ENCODE measurements at regions not wholly inside any gene's neighbourhood (a gene's known extent, or its start where the extent isn't known, plus 50 kb on each side); places are given as distances from the start of the nearest gene placed in this dataset.

GRCh38 chr6:88246654-88247053, 80.5 kb upstream of the CNR1 start:
- 81 to 83% methylated on average over 2 of the region's 2 CpGs for WGBS, 2 experiments (ENCODE audit: insufficient coverage in 2 of 2)
- Histone ChIP-seq H3K4me1 (ENCODE audit: control insufficient read depth, insufficient read depth, low read length, poor library complexity, severe bottlenecking) (no peaks in the 10 kb centered on the region), H3K27ac (ENCODE audit: low read depth, low read length, severe bottlenecking) (no peak overlapping the region), H3K36me3 (ENCODE audit: control insufficient read depth, insufficient read depth, low read length) (no peaks in the 10 kb centered on the region), H3K4me3 (ENCODE audit: extremely low read depth, insufficient read depth, low read length, poor library complexity, severe bottlenecking) (no peak overlapping the region), H3K9me3 (ENCODE audit: control insufficient read depth, low read length) (no peaks in the 10 kb centered on the region)

DNA sequence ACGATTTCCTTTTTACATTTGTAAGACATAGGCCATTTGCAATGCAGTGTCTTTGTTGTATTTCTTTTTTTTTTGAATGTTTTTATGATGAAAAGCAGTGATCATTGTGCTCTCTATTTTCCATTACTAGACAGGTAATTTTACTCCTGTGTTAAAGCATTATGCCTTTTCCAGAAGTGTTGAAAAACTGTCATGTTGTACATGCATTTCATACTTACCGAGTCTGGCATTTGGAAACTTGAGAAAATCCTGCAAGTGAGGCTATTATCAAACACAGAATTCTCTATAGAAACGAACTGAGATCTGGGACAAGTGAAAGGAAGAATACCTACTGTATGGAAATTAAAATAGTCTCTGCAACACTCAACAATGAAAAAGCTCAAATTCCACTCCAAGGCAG, 78.6 kb upstream of the CNR1 start:
- no peaks in the 10 kb centered on the region for H3K9me3 ChIP-seq (ENCODE audit: control insufficient read depth, low read length)
- WGBS, 2 experiments (ENCODE audit: insufficient coverage in 2 of 2): 100% methylated on average over 1 of the region's 3 CpGs; no CpG with 5 or more reads in 1 of the 2 experiments
- H3K27ac ChIP-seq (ENCODE audit: low read depth, low read length, severe bottlenecking): no peak overlapping the region
- no peak overlapping the region for H3K4me3 ChIP-seq (ENCODE audit: extremely low read depth, insufficient read depth, low read length, poor library complexity, severe bottlenecking)
- no peaks in the 10 kb centered on the region for H3K36me3 ChIP-seq (ENCODE audit: control insufficient read depth, insufficient read depth, low read length)
- H3K4me1 ChIP-seq (ENCODE audit: control insufficient read depth, insufficient read depth, low read length, poor library complexity, severe bottlenecking): no peaks in the 10 kb centered on the region

DNA sequence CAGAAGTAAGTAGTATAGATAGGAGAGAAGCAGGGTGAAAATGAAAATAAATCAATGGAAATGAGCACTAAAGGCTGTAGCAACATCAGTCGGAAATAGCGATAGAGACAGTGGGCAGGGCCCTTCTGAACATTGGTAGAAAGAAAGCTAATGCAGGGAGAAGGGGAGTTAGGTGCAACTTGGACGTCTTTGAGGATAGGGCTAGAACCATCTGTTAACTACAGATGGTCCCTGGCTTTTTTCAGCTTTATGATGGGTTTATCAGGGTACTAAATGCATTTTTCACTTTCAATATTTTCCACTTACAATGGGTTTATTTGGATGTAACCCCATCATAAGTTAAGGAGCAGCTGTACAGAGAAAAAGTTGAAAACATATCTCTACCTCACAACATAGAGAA, 72.8 kb upstream of the CNR1 start:
- Histone ChIP-seq H3K4me1 (ENCODE audit: control insufficient read depth, insufficient read depth, low read length, poor library complexity, severe bottlenecking) (no peaks in the 10 kb centered on the region), H3K27ac (ENCODE audit: low read depth, low read length, severe bottlenecking) (no peak overlapping the region), H3K36me3 (ENCODE audit: control insufficient read depth, insufficient read depth, low read length) (no peaks in the 10 kb centered on the region), H3K4me3 (ENCODE audit: extremely low read depth, insufficient read depth, low read length, poor library complexity, severe bottlenecking) (no peak overlapping the region), H3K9me3 (ENCODE audit: control insufficient read depth, low read length) (no peaks in the 10 kb centered on the region)
- WGBS, 2 experiments (ENCODE audit: insufficient coverage in 2 of 2): 82 to 86% methylated on average over 2 of the region's 3 CpGs

GRCh38 chr6:88238065-88238464, 71.9 kb upstream of the CNR1 start:
- 33 to 38% methylated on average over 1 of the region's 1 CpG for WGBS, 2 experiments (ENCODE audit: insufficient coverage in 2 of 2)
- H3K4me3 ChIP-seq (ENCODE audit: extremely low read depth, insufficient read depth, low read length, poor library complexity, severe bottlenecking): no peak overlapping the region
- no peaks in the 10 kb centered on the region for H3K36me3 ChIP-seq (ENCODE audit: control insufficient read depth, insufficient read depth, low read length)
- H3K4me1 ChIP-seq (ENCODE audit: control insufficient read depth, insufficient read depth, low read length, poor library complexity, severe bottlenecking): no peaks in the 10 kb centered on the region
- no peak overlapping the region for H3K27ac ChIP-seq (ENCODE audit: low read depth, low read length, severe bottlenecking)
- no peaks in the 10 kb centered on the region for H3K9me3 ChIP-seq (ENCODE audit: control insufficient read depth, low read length)

GRCh38 chr6:88236612-88237360, 70.6 kb upstream of the CNR1 start:
- 83% methylated on average over 1 of the region's 7 CpGs; no CpG with 5 or more reads in 1 of the 2 experiments for WGBS, 2 experiments (ENCODE audit: insufficient coverage in 2 of 2)
- H3K4me1 ChIP-seq (ENCODE audit: control insufficient read depth, insufficient read depth, low read length, poor library complexity, severe bottlenecking): no peaks in the 10 kb centered on the region
- no peaks in the 10 kb centered on the region for H3K36me3 ChIP-seq (ENCODE audit: control insufficient read depth, insufficient read depth, low read length)
- H3K9me3 ChIP-seq (ENCODE audit: control insufficient read depth, low read length): peaks cover 3% of the 10 kb centered on the region
- H3K4me3 ChIP-seq (ENCODE audit: extremely low read depth, insufficient read depth, low read length, poor library complexity, severe bottlenecking): no peak overlapping the region
- H3K27ac ChIP-seq (ENCODE audit: low read depth, low read length, severe bottlenecking): no peak overlapping the region

DNA sequence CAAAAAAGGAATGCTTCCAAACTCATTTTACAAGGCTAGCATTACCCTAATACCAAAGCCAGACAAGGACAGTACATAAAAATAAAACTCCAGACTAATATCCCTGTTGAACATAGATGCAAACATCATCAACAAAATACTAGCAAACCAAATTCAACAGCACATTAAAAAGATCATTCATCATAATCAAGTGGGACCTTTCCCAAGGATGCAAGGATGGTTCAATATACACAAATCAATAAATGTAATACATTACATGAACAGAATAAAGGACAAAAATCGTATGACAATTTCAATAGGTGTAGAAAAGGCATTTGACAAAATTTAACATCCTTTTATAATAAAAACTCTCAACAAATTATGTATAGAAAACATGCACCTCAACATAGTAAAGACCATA, 66.6 kb upstream of the CNR1 start:
- H3K4me1 ChIP-seq (ENCODE audit: control insufficient read depth, insufficient read depth, low read length, poor library complexity, severe bottlenecking): no peaks in the 10 kb centered on the region
- H3K27ac ChIP-seq (ENCODE audit: low read depth, low read length, severe bottlenecking): no peak overlapping the region
- peaks cover 9% of the 10 kb centered on the region for H3K9me3 ChIP-seq (ENCODE audit: control insufficient read depth, low read length)
- H3K36me3 ChIP-seq (ENCODE audit: control insufficient read depth, insufficient read depth, low read length): no peaks in the 10 kb centered on the region
- no peak overlapping the region for H3K4me3 ChIP-seq (ENCODE audit: extremely low read depth, insufficient read depth, low read length, poor library complexity, severe bottlenecking)
- no CpG with 5 or more reads among the region's 1 CpG for WGBS, 2 experiments (ENCODE audit: insufficient coverage in 2 of 2)

- H3K36me3 ChIP-seq (ENCODE audit: control insufficient read depth, insufficient read depth, low read length): no peaks in the 10 kb centered on the region
- no peak overlapping the region for H3K27ac ChIP-seq (ENCODE audit: low read depth, low read length, severe bottlenecking)
- H3K4me3 ChIP-seq (ENCODE audit: extremely low read depth, insufficient read depth, low read length, poor library complexity, severe bottlenecking): no peak overlapping the region
- no peaks in the 10 kb centered on the region for H3K4me1 ChIP-seq (ENCODE audit: control insufficient read depth, insufficient read depth, low read length, poor library complexity, severe bottlenecking)
- H3K9me3 ChIP-seq (ENCODE audit: control insufficient read depth, low read length): no peaks in the 10 kb centered on the region
- 78% methylated on average over 1 of the region's 1 CpG; no CpG with 5 or more reads in 1 of the 2 experiments for WGBS, 2 experiments (ENCODE audit: insufficient coverage in 2 of 2)
Observed at GRCh38 chr6:88223298-88223697, 57.2 kb upstream of the CNR1 start.

GRCh38 chr6:88220493-88220892, 54.3 kb upstream of the CNR1 start:
- H3K4me1 ChIP-seq (ENCODE audit: control insufficient read depth, insufficient read depth, low read length, poor library complexity, severe bottlenecking): no peaks in the 10 kb centered on the region
- H3K4me3 ChIP-seq (ENCODE audit: extremely low read depth, insufficient read depth, low read length, poor library complexity, severe bottlenecking): no peak overlapping the region
- H3K9me3 ChIP-seq (ENCODE audit: control insufficient read depth, low read length): no peaks in the 10 kb centered on the region
- no peak overlapping the region for H3K27ac ChIP-seq (ENCODE audit: low read depth, low read length, severe bottlenecking)
- WGBS, 2 experiments (ENCODE audit: insufficient coverage in 2 of 2): no CpG with 5 or more reads among the region's 2 CpGs
- H3K36me3 ChIP-seq (ENCODE audit: control insufficient read depth, insufficient read depth, low read length): no peaks in the 10 kb centered on the region

- Histone ChIP-seq H3K27ac (ENCODE audit: low read depth, low read length, severe bottlenecking) (no peak overlapping the region), H3K9me3 (ENCODE audit: control insufficient read depth, low read length) (no peaks in the 10 kb centered on the region)
Observed at GRCh38 chr6:88216182-88216581, 50.0 kb upstream of the CNR1 start.

More at GRCh38 chr6:88216182-88216581, 50.0 kb upstream of the CNR1 start:
- WGBS, 2 experiments (ENCODE audit: insufficient coverage in 2 of 2): 80 to 83% methylated on average over 2 of the region's 2 CpGs
- Histone ChIP-seq H3K36me3 (ENCODE audit: control insufficient read depth, insufficient read depth, low read length) (no peaks in the 10 kb centered on the region), H3K4me3 (ENCODE audit: extremely low read depth, insufficient read depth, low read length, poor library complexity, severe bottlenecking) (no peak overlapping the region), H3K4me1 (ENCODE audit: control insufficient read depth, insufficient read depth, low read length, poor library complexity, severe bottlenecking) (no peaks in the 10 kb centered on the region)

All from mesodermal cell (in vitro differentiated cells).